CD14-positive monocyte (primary cell): ENCODE measurements at regions not wholly inside any gene's neighbourhood (a gene's known extent, or its start where the extent isn't known, plus 50 kb on each side); places are given as distances from the start of the nearest gene placed in this dataset.

ENCODE experiments used
- DNase-seq, 3 donors: peaks; one replicate each; pipeline ENCODE4 v3.0.0-alpha.2; 2011 to 2022
- H2AFZ ChIP-seq: 2 replicates; pipeline ENCODE4 v1.6.0; 2012; ENCODE audit warnings: mild to moderate bottlenecking, low read depth, low read length, inconsistent platforms; ENCODE audit not compliant: insufficient read depth, poor library complexity, severe bottlenecking
- H3K27ac ChIP-seq, 2 donors: 1 replicate in 1 of 2; 2 replicates in 1 of 2; pipeline ENCODE4 v1.5.1; 2012 to 2013; ENCODE audit warnings: low read length in 2 of 2, control low read depth in 1 of 2, inconsistent platforms in 1 of 2, low read depth in 1 of 2, mild to moderate bottlenecking in 1 of 2
- H3K27me3 ChIP-seq, 2 donors: one replicate each; pipeline versions ENCODE4 v1.6.0 to v1.6.1; 2011 to 2013; ENCODE audit warnings: low read length in 2 of 2; ENCODE audit not compliant: control insufficient read depth in 2 of 2, insufficient read depth in 2 of 2
- H3K36me3 ChIP-seq, 2 donors: replicated peaks in 1 of 2; 1 replicate in 1 of 2; 2 replicates in 1 of 2; pipeline versions ENCODE4 v1.5.1 to v1.6.1; 2012 to 2013; ENCODE audit warnings: low read length in 2 of 2, control low read depth in 1 of 2, inconsistent platforms in 1 of 2, mild to moderate bottlenecking in 1 of 2; ENCODE audit not compliant: insufficient read depth in 2 of 2, control insufficient read depth in 1 of 2
- H3K4me1 ChIP-seq, 2 donors: 1 replicate in 1 of 2; 2 replicates in 1 of 2; pipeline versions ENCODE4 v1.5.1 to v1.6.1; 2012 to 2013; ENCODE audit warnings: low read length in 2 of 2, control low read depth in 1 of 2, inconsistent platforms in 1 of 2, mild to moderate bottlenecking in 1 of 2, moderate library complexity in 1 of 2; ENCODE audit not compliant: insufficient read depth in 2 of 2, control insufficient read depth in 1 of 2
- H3K4me2 ChIP-seq: replicated peaks from 2 replicates; pipeline ENCODE3; 2012; ENCODE audit warnings: low read length, moderate library complexity, mild to moderate bottlenecking; ENCODE audit not compliant: poor library complexity, severe bottlenecking; ENCODE audit errors: extremely low read depth
- H3K4me3 ChIP-seq, 3 experiments: fragments of 200-600 bp in 1 of 3; sonication (generic) in 1 of 3; replicated peaks in 1 of 3; 1 replicate in 2 of 3; 2 replicates in 1 of 3; pipeline ENCODE4 v1.5.1; 2011 to 2013; ENCODE audit warnings: low read length in 3 of 3, mild to moderate bottlenecking in 3 of 3, control low read depth in 2 of 3, low read depth in 2 of 3, inconsistent platforms in 1 of 3, moderate library complexity in 1 of 3
- H3K79me2 ChIP-seq: 2 replicates; pipeline ENCODE4 v1.6.0; 2012; ENCODE audit warnings: mild to moderate bottlenecking, control low read depth, inconsistent platforms, low read length, moderate library complexity; ENCODE audit not compliant: insufficient read depth
- H3K9ac ChIP-seq: 2 replicates; pipeline ENCODE4 v1.6.0; 2017; ENCODE audit warnings: low read length, mild to moderate bottlenecking; ENCODE audit not compliant: insufficient read depth, poor library complexity, severe bottlenecking
- H3K9me3 ChIP-seq, 2 donors: replicated peaks in 1 of 2; 1 replicate in 1 of 2; 2 replicates in 1 of 2; pipeline versions ENCODE4 v1.5.1 to v1.6.1; 2012 to 2013; ENCODE audit warnings: low read length in 2 of 2, control low read depth in 1 of 2; ENCODE audit not compliant: control insufficient read depth in 1 of 2, insufficient read depth in 1 of 2
- H4K20me1 ChIP-seq: 2 replicates; pipeline ENCODE4 v1.6.0; 2012; ENCODE audit warnings: mild to moderate bottlenecking, low read length, control low read depth, moderate library complexity; ENCODE audit not compliant: insufficient read depth
- H3K27ac Mint-ChIP-seq, 7 donors: one replicate each; pipeline ENCODE4 v1.8.0; 2020; ENCODE audit warnings: mild to moderate bottlenecking in 7 of 7, mixed read lengths in 7 of 7, moderate library complexity in 6 of 7, inconsistent platforms in 2 of 7
- H3K27me3 Mint-ChIP-seq, 3 donors: one replicate each; pipeline ENCODE4 v1.8.0; 2021 to 2022; ENCODE audit warnings: low read depth in 3 of 3, mild to moderate bottlenecking in 3 of 3, mixed read lengths in 3 of 3, moderate library complexity in 3 of 3, inconsistent platforms in 1 of 3
- H3K36me3 Mint-ChIP-seq, 2 donors: one replicate each; pipeline ENCODE4 v1.8.0; 2020; ENCODE audit warnings: mixed read lengths in 2 of 2, inconsistent platforms in 1 of 2, mild to moderate bottlenecking in 1 of 2
- H3K4me1 Mint-ChIP-seq: one replicate; pipeline ENCODE4 v1.8.0; 2020; ENCODE audit warnings: mild to moderate bottlenecking, mixed read lengths
- H3K4me3 Mint-ChIP-seq, 2 donors: one replicate each; pipeline ENCODE4 v1.8.0; 2020; ENCODE audit warnings: mild to moderate bottlenecking in 2 of 2, mixed read lengths in 2 of 2, moderate library complexity in 1 of 2
- H3K9me3 Mint-ChIP-seq, 7 donors: one replicate each; pipeline ENCODE4 v1.8.0; 2020 to 2022; ENCODE audit warnings: mixed read lengths in 7 of 7, mild to moderate bottlenecking in 6 of 7, moderate library complexity in 6 of 7, inconsistent platforms in 2 of 7
- CTCF ChIP-seq: fragments of 200-600 bp; IDR thresholded peaks from one replicate; pipeline ENCODE4 v1.8.0; 2022; ENCODE audit warnings: antibody characterized with exemption, mild to moderate bottlenecking
- WGBS: methylation state at CpG from one replicate; pipeline ENCODE4 v1.1.5; 2013; ENCODE audit warnings: missing lambda C conversion rate; ENCODE audit not compliant: insufficient coverage; 5-methylcytosine and 5-hydroxymethylcytosine counted together
- intact Hi-C, 2 donors: fragments of 100-400 bp; cut with micrococcal nuclease; formaldehyde crosslinking; loops; one replicate each; pipeline versions ENCODE4 v1.15.0 to v1.15.1; 2023

GRCh38 chr6:14453712-14454472 is 336.3 kb downstream of the CD83 start:
- Mint-ChIP-seq H3K4me1 (peaks cover 25% of the 10 kb centered on the region), H3K27ac (peak overlapping the region in 1 of 7 donors; percentile 5), H3K36me3 (no peaks in the 10 kb centered on the region), H3K27me3 (peaks cover 0 to 13% (median 8%) of the 10 kb centered on the region in 3 donors), H3K9me3 (no peaks in the 10 kb centered on the region), H3K4me3 (peak overlapping the region in 1 of 2 donors; percentile 82)
- H3K4me1 ChIP-seq = peaks cover 12 to 20% of the 10 kb centered on the region in 2 donors
- no peak overlapping the region for H3K27ac ChIP-seq
- DNase-seq = no peak
- peak overlapping the region in 1 of 3 experiments; percentile 54 for H3K4me3 ChIP-seq
- H3K9ac ChIP-seq = no peak overlapping the region
- H3K79me2 ChIP-seq = no peaks in the 10 kb centered on the region
- H2AFZ ChIP-seq = no peak overlapping the region
- H4K20me1 ChIP-seq = no peaks in the 10 kb centered on the region
- no peaks in the 10 kb centered on the region for H3K36me3 ChIP-seq
- intact Hi-C loops = no loop called here
- H3K27me3 ChIP-seq = peaks cover 0 to 3% of the 10 kb centered on the region in 2 donors
- TF ChIP-seq CTCF = no peak
- no CpG with 5 or more reads among the region's 6 CpGs for WGBS
- H3K4me2 ChIP-seq = peak overlapping the region; percentile 52
- no peaks in the 10 kb centered on the region for H3K9me3 ChIP-seq

DNA sequence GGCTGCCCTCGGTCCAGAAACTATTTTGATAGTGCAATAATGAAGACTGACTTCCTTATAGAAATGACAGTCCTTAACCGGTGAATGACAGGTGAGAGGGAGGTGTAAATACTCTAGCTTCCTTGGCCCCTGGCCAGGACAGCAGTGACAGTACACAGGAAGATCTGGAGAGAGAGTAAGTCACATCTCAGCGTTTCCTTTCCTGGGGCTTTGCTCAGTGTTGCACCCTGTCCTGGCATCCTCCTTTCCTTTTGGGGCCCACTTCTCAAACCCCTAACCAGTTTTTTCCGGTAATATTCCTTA is 336.9 kb downstream of the CD83 start:
- intact Hi-C loops = no loop called here
- H3K27me3 ChIP-seq = peaks cover 0 to 3% of the 10 kb centered on the region in 2 donors
- DNase-seq = no peak
- peaks cover 12 to 20% of the 10 kb centered on the region in 2 donors for H3K4me1 ChIP-seq
- Mint-ChIP-seq H3K36me3 (no peaks in the 10 kb centered on the region), H3K9me3 (no peaks in the 10 kb centered on the region), H3K27ac (no peak overlapping the region), H3K4me1 (peaks cover 25% of the 10 kb centered on the region), H3K4me3 (no peak overlapping the region), H3K27me3 (peaks cover 0 to 11% (median 8%) of the 10 kb centered on the region in 3 donors)
- no peak overlapping the region for H3K9ac ChIP-seq
- H3K27ac ChIP-seq = no peak overlapping the region
- no peaks in the 10 kb centered on the region for H3K9me3 ChIP-seq
- H2AFZ ChIP-seq = no peak overlapping the region
- H4K20me1 ChIP-seq = no peaks in the 10 kb centered on the region
- no peak overlapping the region for H3K4me3 ChIP-seq
- H3K36me3 ChIP-seq = no peaks in the 10 kb centered on the region
- WGBS = 29% methylated on average over 4 of the region's 4 CpGs
- no peak for TF ChIP-seq CTCF
- H3K4me2 ChIP-seq = no peak overlapping the region
- H3K79me2 ChIP-seq = no peaks in the 10 kb centered on the region
